ENCODE measurements at regions not wholly inside any gene's neighbourhood (a gene's known extent, or its start where the extent isn't known, plus 50 kb on each side); places are given as distances from the start of the nearest gene placed in this dataset.

DNA sequence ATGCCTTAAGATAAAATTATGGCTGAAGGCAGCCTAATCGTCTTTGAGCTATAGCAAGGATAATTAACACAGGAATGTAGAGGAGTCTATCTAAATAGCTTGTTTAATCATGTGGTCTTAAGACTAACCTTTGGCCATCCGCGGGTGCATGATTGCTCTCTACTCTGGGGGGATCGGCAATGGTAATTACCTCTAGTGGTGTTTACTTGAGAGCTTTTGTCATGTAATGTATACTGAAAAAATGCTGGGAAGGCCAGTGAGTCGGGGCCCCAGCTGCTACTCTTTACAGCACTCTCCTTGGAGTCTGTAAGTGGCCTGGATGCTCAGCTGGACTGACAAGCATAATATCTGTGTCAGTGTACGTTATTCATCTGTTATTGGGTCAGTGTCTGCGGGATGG, 65.5 kb upstream of the GNPDA2 start:
- TF ChIP-seq GABPA (IDR thresholded peaks at IDR 0.05 in 1 of 2, conservative IDR thresholded peaks at IDR 0.05 in 1 of 2) (no peak), RAD21 (IDR thresholded peaks at IDR 0.05) (no peak), CTCF (IDR thresholded peaks at IDR 0.05; ENCODE audit: low read depth, low read length, missing input control) (no peak)
- TF ChIP-seq, protein P1, sequence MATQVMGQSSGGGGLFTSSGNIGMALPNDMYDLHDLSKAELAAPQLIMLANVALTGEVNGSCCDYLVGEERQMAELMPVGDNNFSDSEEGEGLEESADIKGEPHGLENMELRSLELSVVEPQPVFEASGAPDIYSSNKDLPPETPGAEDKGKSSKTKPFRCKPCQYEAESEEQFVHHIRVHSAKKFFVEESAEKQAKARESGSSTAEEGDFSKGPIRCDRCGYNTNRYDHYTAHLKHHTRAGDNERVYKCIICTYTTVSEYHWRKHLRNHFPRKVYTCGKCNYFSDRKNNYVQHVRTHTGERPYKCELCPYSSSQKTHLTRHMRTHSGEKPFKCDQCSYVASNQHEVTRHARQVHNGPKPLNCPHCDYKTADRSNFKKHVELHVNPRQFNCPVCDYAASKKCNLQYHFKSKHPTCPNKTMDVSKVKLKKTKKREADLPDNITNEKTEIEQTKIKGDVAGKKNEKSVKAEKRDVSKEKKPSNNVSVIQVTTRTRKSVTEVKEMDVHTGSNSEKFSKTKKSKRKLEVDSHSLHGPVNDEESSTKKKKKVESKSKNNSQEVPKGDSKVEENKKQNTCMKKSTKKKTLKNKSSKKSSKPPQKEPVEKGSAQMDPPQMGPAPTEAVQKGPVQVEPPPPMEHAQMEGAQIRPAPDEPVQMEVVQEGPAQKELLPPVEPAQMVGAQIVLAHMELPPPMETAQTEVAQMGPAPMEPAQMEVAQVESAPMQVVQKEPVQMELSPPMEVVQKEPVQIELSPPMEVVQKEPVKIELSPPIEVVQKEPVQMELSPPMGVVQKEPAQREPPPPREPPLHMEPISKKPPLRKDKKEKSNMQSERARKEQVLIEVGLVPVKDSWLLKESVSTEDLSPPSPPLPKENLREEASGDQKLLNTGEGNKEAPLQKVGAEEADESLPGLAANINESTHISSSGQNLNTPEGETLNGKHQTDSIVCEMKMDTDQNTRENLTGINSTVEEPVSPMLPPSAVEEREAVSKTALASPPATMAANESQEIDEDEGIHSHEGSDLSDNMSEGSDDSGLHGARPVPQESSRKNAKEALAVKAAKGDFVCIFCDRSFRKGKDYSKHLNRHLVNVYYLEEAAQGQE (IDR thresholded peaks at IDR 0.05) = no peak
- TF ChIP-seq, protein P2, sequence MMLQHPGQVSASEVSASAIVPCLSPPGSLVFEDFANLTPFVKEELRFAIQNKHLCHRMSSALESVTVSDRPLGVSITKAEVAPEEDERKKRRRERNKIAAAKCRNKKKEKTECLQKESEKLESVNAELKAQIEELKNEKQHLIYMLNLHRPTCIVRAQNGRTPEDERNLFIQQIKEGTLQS (IDR thresholded peaks at IDR 0.05) = no peak

Measured in liver (tissue), 3 donors.